Osteoblast (primary cell): ENCODE measurements at regions not wholly inside any gene's neighbourhood (a gene's known extent, or its start where the extent isn't known, plus 50 kb on each side); places are given as distances from the start of the nearest gene placed in this dataset.

ENCODE experiments used
- DNase-seq: peaks from one replicate; pipeline ENCODE4 v3.0.0; 2011; ENCODE audit warnings: low spot score, mixed read lengths; ENCODE audit not compliant: insufficient read length; ENCODE audit errors: missing footprints
- H2AFZ ChIP-seq: 2 replicates; pipeline ENCODE4 v1.6.0; 2011; ENCODE audit warnings: mild to moderate bottlenecking, low read length
- H3K27ac ChIP-seq: 2 replicates; pipeline ENCODE4 v1.5.1; 2011; ENCODE audit warnings: mild to moderate bottlenecking, low read depth, low read length, moderate library complexity
- H3K27me3 ChIP-seq: 2 replicates; pipeline ENCODE4 v1.6.0; 2012; ENCODE audit warnings: mild to moderate bottlenecking, control low read depth, inconsistent platforms, low read length, moderate library complexity; ENCODE audit not compliant: insufficient read depth
- H3K36me3 ChIP-seq: 2 replicates; pipeline ENCODE4 v1.5.1; 2011; ENCODE audit warnings: mild to moderate bottlenecking, low read length, control low read depth, moderate library complexity; ENCODE audit not compliant: insufficient read depth
- H3K4me1 ChIP-seq: 2 replicates; pipeline ENCODE4 v1.5.1; 2011; ENCODE audit warnings: mild to moderate bottlenecking, low read length, control low read depth, moderate library complexity; ENCODE audit not compliant: insufficient read depth
- H3K4me2 ChIP-seq: 2 replicates; pipeline ENCODE4 v1.6.0; 2011; ENCODE audit warnings: mild to moderate bottlenecking, low read length; ENCODE audit not compliant: insufficient read depth
- H3K4me3 ChIP-seq: fragments of 200-600 bp; sonication (generic); 3 replicates; pipeline ENCODE4 v1.5.1; 2012; ENCODE audit warnings: mild to moderate bottlenecking, low read length, inconsistent platforms; ENCODE audit not compliant: insufficient read depth
- H3K79me2 ChIP-seq: 2 replicates; pipeline ENCODE4 v1.6.0; 2012; ENCODE audit warnings: mild to moderate bottlenecking, low read length, control low read depth, inconsistent platforms; ENCODE audit not compliant: insufficient read depth
- H3K9me3 ChIP-seq: 2 replicates; pipeline ENCODE4 v1.5.1; 2011; ENCODE audit warnings: low read depth, low read length, control low read depth
- H4K20me1 ChIP-seq: 2 replicates; pipeline ENCODE4 v1.6.0; 2012; ENCODE audit warnings: mild to moderate bottlenecking, low read length, control low read depth; ENCODE audit not compliant: insufficient read depth
- CTCF ChIP-seq: IDR thresholded peaks from 2 replicates; pipeline ENCODE4 v1.5.1; 2011; ENCODE audit warnings: mild to moderate bottlenecking, low read depth, low read length, moderate library complexity; ENCODE audit errors: extremely low read depth

- no peaks in the 10 kb centered on the region for H3K79me2 ChIP-seq
- no peaks in the 10 kb centered on the region for H3K27me3 ChIP-seq
- DNase-seq = no peak
- H3K27ac ChIP-seq = no peak overlapping the region
- H3K9me3 ChIP-seq = no peaks in the 10 kb centered on the region
- no peak overlapping the region for H3K4me2 ChIP-seq
- no peaks in the 10 kb centered on the region for H3K4me1 ChIP-seq
- no peak for TF ChIP-seq CTCF
- no peak overlapping the region for H2AFZ ChIP-seq
- H3K4me3 ChIP-seq = no peak overlapping the region
- H3K36me3 ChIP-seq = no peaks in the 10 kb centered on the region
- no peaks in the 10 kb centered on the region for H4K20me1 ChIP-seq
Observed at GRCh38 chr2:41464395-41464794, 583.4 kb upstream of the PKDCC start.

GRCh38 chr2:41475959-41476358, 571.9 kb upstream of the PKDCC start:
- no peaks in the 10 kb centered on the region for H3K27me3 ChIP-seq
- no peak for TF ChIP-seq CTCF
- H3K27ac ChIP-seq = no peak overlapping the region
- no peak overlapping the region for H3K4me2 ChIP-seq
- H3K9me3 ChIP-seq = no peaks in the 10 kb centered on the region
- H3K4me1 ChIP-seq = no peaks in the 10 kb centered on the region
- no peaks in the 10 kb centered on the region for H4K20me1 ChIP-seq
- no peak overlapping the region for H3K4me3 ChIP-seq
- no peak overlapping the region for H2AFZ ChIP-seq
- no peak for DNase-seq
- no peaks in the 10 kb centered on the region for H3K79me2 ChIP-seq
- H3K36me3 ChIP-seq = no peaks in the 10 kb centered on the region

- no peak for TF ChIP-seq CTCF
- DNase-seq = no peak
- no peak overlapping the region for H3K4me3 ChIP-seq
Observed at GRCh38 chr2:41482659-41483058, 565.2 kb upstream of the PKDCC start.

GRCh38 chr2:41483226-41483625, 564.6 kb upstream of the PKDCC start:
- Histone ChIP-seq H3K79me2 (no peaks in the 10 kb centered on the region), H3K4me2 (no peak overlapping the region), H3K4me3 (no peak overlapping the region), H3K27me3 (no peaks in the 10 kb centered on the region), H2AFZ (no peak overlapping the region), H3K4me1 (no peaks in the 10 kb centered on the region), H3K9me3 (no peaks in the 10 kb centered on the region), H3K36me3 (no peaks in the 10 kb centered on the region), H3K27ac (no peak overlapping the region), H4K20me1 (no peaks in the 10 kb centered on the region)
- no peak for TF ChIP-seq CTCF
- no peak for DNase-seq

More at GRCh38 chr2:41482659-41483058, 565.2 kb upstream of the PKDCC start:
- Histone ChIP-seq H3K4me2 (no peak overlapping the region), H3K4me1 (no peaks in the 10 kb centered on the region), H3K79me2 (no peaks in the 10 kb centered on the region), H3K27me3 (no peaks in the 10 kb centered on the region), H2AFZ (no peak overlapping the region), H3K27ac (no peak overlapping the region), H4K20me1 (no peaks in the 10 kb centered on the region), H3K9me3 (no peaks in the 10 kb centered on the region), H3K36me3 (no peaks in the 10 kb centered on the region)
